SU-DHL-6 (cell line): ENCODE measurements at regions not wholly inside any gene's neighbourhood (a gene's known extent, or its start where the extent isn't known, plus 50 kb on each side); places are given as distances from the start of the nearest gene placed in this dataset.

Experiments
- H2AFZ ChIP-seq: fragments of 200-600 bp; sonication (generic); 2 replicates; pipeline ENCODE4 v1.6.1; 2014; ENCODE audit warnings: low read depth, mild to moderate bottlenecking, moderate library complexity, mixed read lengths, antibody characterized with exemption, low read length; ENCODE audit not compliant: severe bottlenecking
- H3F3A ChIP-seq: fragments of 200-600 bp; shearing (Covaris generic); 2 replicates; pipeline ENCODE4 v1.6.0; 2016; ENCODE audit warnings: antibody characterized with exemption, mild to moderate bottlenecking; ENCODE audit not compliant: insufficient read depth
- H3K27ac ChIP-seq: fragments of 200-600 bp; sonication (generic); 2 replicates; pipeline ENCODE4 v1.5.1; 2016; ENCODE audit warnings: low read depth, mild to moderate bottlenecking, low read length, moderate library complexity, mixed read lengths
- H3K27me3 ChIP-seq: fragments of 200-600 bp; sonication (generic), shearing (Covaris generic); 2 replicates; pipeline ENCODE4 v1.6.0; 2014; ENCODE audit warnings: mild to moderate bottlenecking, low read length
- H3K36me3 ChIP-seq: fragments of 200-600 bp; sonication (generic); 2 replicates; pipeline ENCODE4 v1.6.1; 2014; ENCODE audit warnings: mild to moderate bottlenecking, low read length, mixed read lengths
- H3K4me2 ChIP-seq: fragments of 300-600, 200-600 bp; shearing (Covaris generic), sonication (generic); 2 replicates; pipeline ENCODE4 v1.6.0; 2014; ENCODE audit warnings: low read length, low read depth, mild to moderate bottlenecking; ENCODE audit not compliant: poor library complexity, severe bottlenecking
- H3K4me3 ChIP-seq: fragments of 200-600 bp; sonication (generic); 2 replicates; pipeline ENCODE4 v1.5.1; 2014; ENCODE audit warnings: antibody characterized with exemption, low read length, mild to moderate bottlenecking, mixed read lengths; ENCODE audit not compliant: insufficient read depth, poor library complexity, severe bottlenecking
- H3K79me2 ChIP-seq: fragments of 200-600 bp; sonication (generic); 2 replicates; pipeline ENCODE4 v1.6.1; 2014; ENCODE audit warnings: mild to moderate bottlenecking, low read length, moderate library complexity; ENCODE audit not compliant: insufficient read depth
- H3K9ac ChIP-seq: fragments of 200-600 bp; sonication (generic); 2 replicates; pipeline ENCODE4 v1.7.0; 2014; ENCODE audit warnings: mild to moderate bottlenecking, low read length
- H3K9me2 ChIP-seq: fragments of 200-600 bp; sonication (generic); replicated peaks from 2 replicates; pipeline ENCODE4 v1.6.1; 2014; ENCODE audit warnings: low read length; ENCODE audit not compliant: insufficient read depth
- H3K9me3 ChIP-seq: fragments of 200-600 bp; sonication (generic); 2 replicates; pipeline ENCODE4 v1.6.1; 2014; ENCODE audit warnings: low read length, mixed read lengths; ENCODE audit not compliant: insufficient read depth
- H4K20me1 ChIP-seq: fragments of 200-600 bp; sonication (generic); 2 replicates; pipeline ENCODE4 v1.6.1; 2014; ENCODE audit warnings: low read depth, mild to moderate bottlenecking, antibody characterized with exemption, low read length, moderate library complexity, mixed read lengths
- EZH2phosphoT487 ChIP-seq: fragments of 200-600 bp; sonication (generic), shearing (Covaris generic); conservative IDR thresholded peaks from 2 replicates; pipeline ENCODE4 v1.6.1; 2018; ENCODE audit warnings: mild to moderate bottlenecking, antibody characterized with exemption, low read length, moderate library complexity, mixed read lengths
- TF ChIP-seq, protein P1 (sequence below): fragments of 200-600 bp; sonication (generic); IDR thresholded peaks from one replicate; pipeline ENCODE4 v1.5.1; 2017; ENCODE audit warnings: antibody characterized with exemption, mild to moderate bottlenecking, low read length, moderate library complexity; ENCODE audit not compliant: insufficient read depth, poor library complexity, severe bottlenecking

GRCh38 chr15:70450142-70450443 is 313.3 kb downstream of the UACA start:
- TF ChIP-seq, protein P1, sequence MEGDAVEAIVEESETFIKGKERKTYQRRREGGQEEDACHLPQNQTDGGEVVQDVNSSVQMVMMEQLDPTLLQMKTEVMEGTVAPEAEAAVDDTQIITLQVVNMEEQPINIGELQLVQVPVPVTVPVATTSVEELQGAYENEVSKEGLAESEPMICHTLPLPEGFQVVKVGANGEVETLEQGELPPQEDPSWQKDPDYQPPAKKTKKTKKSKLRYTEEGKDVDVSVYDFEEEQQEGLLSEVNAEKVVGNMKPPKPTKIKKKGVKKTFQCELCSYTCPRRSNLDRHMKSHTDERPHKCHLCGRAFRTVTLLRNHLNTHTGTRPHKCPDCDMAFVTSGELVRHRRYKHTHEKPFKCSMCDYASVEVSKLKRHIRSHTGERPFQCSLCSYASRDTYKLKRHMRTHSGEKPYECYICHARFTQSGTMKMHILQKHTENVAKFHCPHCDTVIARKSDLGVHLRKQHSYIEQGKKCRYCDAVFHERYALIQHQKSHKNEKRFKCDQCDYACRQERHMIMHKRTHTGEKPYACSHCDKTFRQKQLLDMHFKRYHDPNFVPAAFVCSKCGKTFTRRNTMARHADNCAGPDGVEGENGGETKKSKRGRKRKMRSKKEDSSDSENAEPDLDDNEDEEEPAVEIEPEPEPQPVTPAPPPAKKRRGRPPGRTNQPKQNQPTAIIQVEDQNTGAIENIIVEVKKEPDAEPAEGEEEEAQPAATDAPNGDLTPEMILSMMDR: no peak
- no peak for TF ChIP-seq EZH2phosphoT487
- Histone ChIP-seq H3K27ac (no peak overlapping the region), H3K27me3 (no peaks in the 10 kb centered on the region), H3K36me3 (no peaks in the 10 kb centered on the region), H3K9me3 (no peaks in the 10 kb centered on the region), H3K4me3 (no peak overlapping the region), H3K4me2 (no peak overlapping the region), H4K20me1 (no peaks in the 10 kb centered on the region), H3F3A (0 out of 2 replicates have a peak, but pooled peaks cover 8% of the 10 kb centered on the region), H3K9ac (no peak overlapping the region), H3K9me2 (no peaks in the 10 kb centered on the region), H2AFZ (no peak overlapping the region), H3K79me2 (no peaks in the 10 kb centered on the region)

- Histone ChIP-seq H3F3A (0 out of 2 replicates have a peak, but pooled peaks cover 8% of the 10 kb centered on the region), H3K9me3 (no peaks in the 10 kb centered on the region), H3K27me3 (no peaks in the 10 kb centered on the region), H3K4me3 (no peak overlapping the region), H3K9me2 (no peaks in the 10 kb centered on the region), H3K79me2 (no peaks in the 10 kb centered on the region), H3K36me3 (no peaks in the 10 kb centered on the region), H3K4me2 (no peak overlapping the region), H3K27ac (no peak overlapping the region), H3K9ac (no peak overlapping the region), H4K20me1 (no peaks in the 10 kb centered on the region), H2AFZ (no peak overlapping the region)
- TF ChIP-seq, protein P1: no peak
These were observed 313.8 kb downstream of the UACA start for GRCh38 chr15:70449311-70450141.

- Histone ChIP-seq H3F3A (0 out of 2 replicates have a peak, but pooled peaks cover 8% of the 10 kb centered on the region), H3K27me3 (no peaks in the 10 kb centered on the region), H3K36me3 (no peaks in the 10 kb centered on the region), H4K20me1 (no peaks in the 10 kb centered on the region), H3K4me3 (no peak overlapping the region), H3K4me2 (peak overlapping the region; percentile 50), H2AFZ (peak overlapping the region; percentile 4), H3K9me2 (no peaks in the 10 kb centered on the region), H3K27ac (peak overlapping the region; percentile 58), H3K9me3 (no peaks in the 10 kb centered on the region), H3K9ac (peak overlapping the region; percentile 44), H3K79me2 (no peaks in the 10 kb centered on the region)
- TF ChIP-seq EZH2phosphoT487: no peak
- TF ChIP-seq, protein P1: no peak
These were observed 315.2 kb downstream of the UACA start for GRCh38 chr15:70447928-70448698.
